HCT116 (cell line): ENCODE measurements at regions not wholly inside any gene's neighbourhood (a gene's known extent, or its start where the extent isn't known, plus 50 kb on each side); places are given as distances from the start of the nearest gene placed in this dataset.

Experiments
- CEBPB ChIP-seq: IDR thresholded peaks from 2 replicates; pipeline ENCODE4 v1.6.1; 2012; ENCODE audit warnings: low read depth
- CTCF ChIP-seq, 3 experiments: fragments of 200-600 bp in 1 of 3; sonication (generic) in 1 of 3; IDR thresholded peaks in 2 of 3; conservative IDR thresholded peaks in 1 of 3; 2 replicates each; pipeline ENCODE4 v1.5.1; 2012 to 2017; ENCODE audit warnings: low read depth in 2 of 3, low read length in 2 of 3, antibody characterized with exemption in 1 of 3, borderline replicate concordance in 1 of 3, control low read depth in 1 of 3, mild to moderate bottlenecking in 1 of 3, mixed read lengths in 1 of 3, mixed run types in 1 of 3, moderate library complexity in 1 of 3; ENCODE audit not compliant: insufficient read depth in 1 of 3
- EZH2 ChIP-seq: fragments of 200-600 bp; sonication (generic); IDR thresholded peaks from 2 replicates; pipeline ENCODE4 v1.6.1; 2017; ENCODE audit warnings: antibody characterized with exemption, mixed run types
- EZH2phosphoT487 ChIP-seq: fragments of 200-600 bp; IDR thresholded peaks from 2 replicates; pipeline ENCODE4 v1.6.1; 2018; ENCODE audit warnings: antibody characterized with exemption, borderline replicate concordance
- MAX ChIP-seq: IDR thresholded peaks from 2 replicates; pipeline ENCODE4 v1.6.1; 2012
- POLR2A ChIP-seq: IDR thresholded peaks from 2 replicates; pipeline ENCODE4 v1.7.0; 2011; ENCODE audit warnings: borderline replicate concordance; ENCODE audit not compliant: insufficient read depth, insufficient read length; ENCODE audit errors: extremely low read depth
- POLR2AphosphoS5 ChIP-seq: IDR thresholded peaks from 2 replicates; pipeline ENCODE4 v1.6.1; 2011; ENCODE audit warnings: mild to moderate bottlenecking, low read depth, low read length, moderate library complexity
- SIN3A ChIP-seq: IDR thresholded peaks from 2 replicates; pipeline ENCODE4 v1.6.1; 2012; ENCODE audit warnings: low read depth
- SP1 ChIP-seq: IDR thresholded peaks from 2 replicates; pipeline ENCODE4 v1.6.1; 2012; ENCODE audit warnings: low read depth
- TCF7L2 ChIP-seq: IDR thresholded peaks from 2 replicates; pipeline ENCODE4 v1.7.0; 2011; ENCODE audit warnings: borderline replicate concordance, inconsistent platforms; ENCODE audit not compliant: insufficient read depth, insufficient read length; ENCODE audit errors: extremely low read depth
- YY1 ChIP-seq: IDR thresholded peaks from 2 replicates; pipeline ENCODE4 v1.6.1; 2011; ENCODE audit warnings: low read length, low read depth, moderate library complexity, mild to moderate bottlenecking; ENCODE audit not compliant: insufficient replicate concordance; ENCODE audit errors: extremely low read depth

DNA sequence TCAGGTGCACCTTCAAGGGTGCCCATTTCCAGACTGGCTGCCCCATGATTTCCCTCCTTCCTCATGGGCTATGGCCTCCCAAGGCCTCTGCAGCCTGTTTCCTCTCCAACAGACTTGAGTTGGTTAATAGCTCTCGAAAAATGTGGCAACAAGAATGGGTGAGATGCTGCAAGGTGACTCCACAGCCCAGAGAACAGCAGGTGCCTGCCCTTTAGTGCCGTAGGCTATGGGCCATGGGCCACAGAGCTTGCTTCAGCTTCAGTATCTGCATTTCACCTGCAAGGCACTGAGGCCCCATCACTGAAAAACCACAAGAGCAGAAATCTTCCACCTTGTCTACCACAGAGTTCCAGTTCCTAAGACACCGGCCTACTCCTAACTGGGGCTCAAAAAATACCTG, 122.0 kb downstream of the ETS2 start:
- TF ChIP-seq EZH2, result no peak
- TF ChIP-seq MAX, result no peak
- TF ChIP-seq POLR2A, result no peak
- TF ChIP-seq CTCF (IDR thresholded peaks at IDR 0.05 in 2 of 3, conservative IDR thresholded peaks at IDR 0.05 in 1 of 3; ENCODE audit: borderline replicate concordance in 1 of 3, insufficient read depth in 1 of 3, low read depth in 2 of 3, low read length in 2 of 3), result no peak
- no peak for TF ChIP-seq EZH2phosphoT487
- TF ChIP-seq YY1, result no peak
- TF ChIP-seq SIN3A, result no peak
- TF ChIP-seq POLR2AphosphoS5, result no peak
- no peak for TF ChIP-seq CEBPB
- no peak for TF ChIP-seq TCF7L2
- TF ChIP-seq SP1, result no peak
